Adrenal gland (tissue), 9 donors: ENCODE measurements at regions not wholly inside any gene's neighbourhood (a gene's known extent, or its start where the extent isn't known, plus 50 kb on each side); places are given as distances from the start of the nearest gene placed in this dataset.

ENCODE experiments used
- DNase-seq, 7 donors: peaks; one replicate each; pipeline ENCODE4 v3.0.0-alpha.2; 2019 to 2020
- H3K27ac ChIP-seq, 5 donors: fragments of 200-600 bp; sonication (generic) in 4 of 5; 1 replicate in 3 of 5; 2 replicates in 2 of 5; pipeline versions ENCODE4 v1.5.1 to v1.8.0; 2016 to 2020; ENCODE audit warnings: mild to moderate bottlenecking in 1 of 5
- H3K27me3 ChIP-seq: fragments of 200-600 bp; 2 replicates; pipeline ENCODE4 v1.8.0; 2021
- H3K36me3 ChIP-seq, 2 donors: fragments of 200-600 bp; replicated peaks in 1 of 2; 1 replicate in 1 of 2; 2 replicates in 1 of 2; pipeline versions ENCODE4 v1.5.1 to v1.8.0; 2018 to 2022
- H3K4me1 ChIP-seq, 2 donors: fragments of 200-600 bp; replicated peaks in 1 of 2; 1 replicate in 1 of 2; 2 replicates in 1 of 2; pipeline versions ENCODE4 v1.5.1 to v1.8.0; 2018 to 2021
- H3K4me3 ChIP-seq, 4 donors: fragments of 200-600 bp; sonication (generic) in 3 of 4; one replicate each; pipeline ENCODE4 v1.5.1; 2016 to 2018
- H3K9me3 ChIP-seq, 3 donors: fragments of 200-600 bp; sonication (generic) in 1 of 3; replicated peaks in 1 of 3; 1 replicate in 2 of 3; 2 replicates in 1 of 3; pipeline versions ENCODE4 v1.5.1 to v1.8.0; 2016 to 2021
- CTCF ChIP-seq, 6 experiments: fragments of 450-650 bp in 4 of 6; fragments of 200-600 bp in 2 of 6; sonication (generic) in 1 of 6; IDR thresholded peaks; 1 replicate in 5 of 6; 2 replicates in 1 of 6; pipeline versions ENCODE4 v1.5.1 to v1.8.0; 2016 to 2021; ENCODE audit warnings: antibody characterized with exemption in 6 of 6, mild to moderate bottlenecking in 2 of 6, moderate library complexity in 1 of 6
- POLR2A ChIP-seq, 2 donors: fragments of 450-650 bp; IDR thresholded peaks; one replicate each; pipeline ENCODE4 v1.6.1; 2017; ENCODE audit warnings: antibody characterized with exemption in 2 of 2, mild to moderate bottlenecking in 2 of 2, moderate library complexity in 1 of 2
- WGBS, 4 donors: extraction: QIAGEN DNeasy Blood & Tissue Kit in 2 of 4; methylation state at CpG; one replicate each; pipeline versions ENCODE4 v1.1.5 to v1.1.7; 2013 to 2017; 5-methylcytosine and 5-hydroxymethylcytosine counted together
- intact Hi-C, 2 donors: fragments of 100-400 bp; cut with DNase I; formaldehyde crosslinking; loops; one replicate each; pipeline versions ENCODE4 v1.14.1 to v1.15.0; 2022 to 2023
- donor health status: healthy with polysubstance abuse.
- donor health status: Bipolar disorder and iron deficiency.
- donor health status: DM: yes; HTN: yes; CAD: no.
- donor health status: DM: no; HTN: no; CAD: no.
- donor health status: DM: no; HTN: no; CAD: no.

- no peak overlapping the region for H3K4me3 ChIP-seq
- intact Hi-C loops: no loop called here
- H3K27me3 ChIP-seq: no peaks in the 10 kb centered on the region
- no peak for DNase-seq
- H3K9me3 ChIP-seq: no peaks in the 10 kb centered on the region
- H3K27ac ChIP-seq: peak overlapping the region in 2 of 5 donors; percentile 54 to 66
- peaks cover 5 to 24% of the 10 kb centered on the region in 2 donors for H3K4me1 ChIP-seq
- no peaks in the 10 kb centered on the region for H3K36me3 ChIP-seq
- TF ChIP-seq CTCF (IDR thresholded peaks at IDR 0.05) (no peak), POLR2A (IDR thresholded peaks at IDR 0.05) (no peak)
Observed at GRCh38 chr3:30307372-30307950, 298.9 kb upstream of the TGFBR2 start.

GRCh38 chr3:30308131-30308530 lies 298.3 kb upstream of the TGFBR2 start:
- Histone ChIP-seq H3K9me3 (no peaks in the 10 kb centered on the region), H3K27ac (peak overlapping the region; percentile 5 to 66 (median 54)), H3K4me1 (peaks cover 5 to 24% of the 10 kb centered on the region in 2 donors), H3K27me3 (no peaks in the 10 kb centered on the region), H3K36me3 (no peaks in the 10 kb centered on the region), H3K4me3 (no peak overlapping the region)
- intact Hi-C loops: no loop called here
- WGBS, 4 donors: 29 to 50% (median 40%) methylated on average over 1 of the region's 1 CpG
- DNase-seq: no peak
- TF ChIP-seq POLR2A (IDR thresholded peaks at IDR 0.05) (no peak), CTCF (IDR thresholded peaks at IDR 0.05) (no peak)

GRCh38 chr3:30309961-30310954 lies 296.1 kb upstream of the TGFBR2 start:
- TF ChIP-seq CTCF (IDR thresholded peaks at IDR 0.05): no peak
- TF ChIP-seq POLR2A (IDR thresholded peaks at IDR 0.05): no peak

GRCh38 chr3:30311781-30312180 lies 294.6 kb upstream of the TGFBR2 start:
- H3K27me3 ChIP-seq: no peaks in the 10 kb centered on the region
- 70 to 81% (median 79%) methylated on average over 4 of the region's 4 CpGs for WGBS, 4 donors
- no peak overlapping the region for H3K27ac ChIP-seq
- TF ChIP-seq POLR2A (IDR thresholded peaks at IDR 0.05) (no peak), CTCF (IDR thresholded peaks at IDR 0.05) (no peak)
- H3K4me1 ChIP-seq: peaks cover 5 to 24% of the 10 kb centered on the region in 2 donors
- H3K4me3 ChIP-seq: no peak overlapping the region
- DNase-seq: peak in 3 of 7 donors; percentile 20 to 33 (median 31)
- no peaks in the 10 kb centered on the region for H3K9me3 ChIP-seq
- H3K36me3 ChIP-seq: no peaks in the 10 kb centered on the region
- intact Hi-C loops: no loop called here

More at GRCh38 chr3:30309961-30310954, 296.1 kb upstream of the TGFBR2 start:
- Histone ChIP-seq H3K4me1 (peaks cover 5 to 24% of the 10 kb centered on the region in 2 donors), H3K9me3 (no peaks in the 10 kb centered on the region), H3K4me3 (no peak overlapping the region), H3K27ac (peak overlapping the region in 2 of 5 donors; percentile 18 to 44), H3K27me3 (no peaks in the 10 kb centered on the region), H3K36me3 (no peaks in the 10 kb centered on the region)
- no peak for DNase-seq
- intact Hi-C loops: no loop called here
- 67 to 86% (median 74%) methylated on average over 2 of the region's 2 CpGs for WGBS, 4 donors
